WTC11 (cell line): ENCODE measurements at regions not wholly inside any gene's neighbourhood (a gene's known extent, or its start where the extent isn't known, plus 50 kb on each side); places are given as distances from the start of the nearest gene placed in this dataset.

Experiments
- ATAC-seq: fragments of 200-7000 bp; cut with Tn5 transposase; 2 replicates; pipeline ENCODE4 v1.10.0; 2021; ENCODE audit warnings: mild to moderate bottlenecking, moderate library complexity
- CTCF ChIA-PET: fragments of 300-600 bp; sonication (Branson Sonifier 250); formaldehyde crosslinking; loops from one replicate; lab custom pipeline; 2021; ENCODE audit warnings: antibody characterized with exemption; lab: Charles Lee
- POLR2A ChIA-PET: fragments of 350-600 bp; sonication (Branson Sonifier 250); formaldehyde crosslinking; loops from one replicate; lab custom pipeline; 2021; ENCODE audit warnings: antibody characterized with exemption; lab: Charles Lee
- DNase-seq: peaks from one replicate; pipeline ENCODE4 v3.0.0; 2021; ENCODE audit warnings: low spot score
- H3K27ac Mint-ChIP-seq: 2 replicates; pipeline ENCODE4 v1.8.0; 2021; ENCODE audit warnings: mixed read lengths
- H3K27me3 Mint-ChIP-seq: 2 replicates; pipeline ENCODE4 v1.8.0; 2021; ENCODE audit warnings: low read depth, mild to moderate bottlenecking, moderate library complexity, mixed read lengths
- H3K36me3 Mint-ChIP-seq: 2 replicates; pipeline ENCODE4 v1.8.0; 2021; ENCODE audit warnings: mixed read lengths
- H3K4me1 Mint-ChIP-seq: 2 replicates; pipeline ENCODE4 v1.8.0; 2022; ENCODE audit warnings: mixed read lengths
- H3K4me3 Mint-ChIP-seq: 2 replicates; pipeline ENCODE4 v1.8.0; 2021; ENCODE audit warnings: mild to moderate bottlenecking, moderate library complexity, mixed read lengths
- H3K9me3 Mint-ChIP-seq: 2 replicates; pipeline ENCODE4 v1.8.0; 2021; ENCODE audit warnings: mixed read lengths
- ATF1 ChIP-seq: sonication (generic); formaldehyde crosslinking; IDR thresholded peaks from 2 replicates; pipeline ENCODE4 v1.8.1; 2023; ENCODE audit warnings: mild to moderate bottlenecking, moderate library complexity, missing genetic modification reagents
- GRHL2 ChIP-seq: fragments of 250-450 bp; sonication (Bioruptor Pico); IDR thresholded peaks from 2 replicates; pipeline ENCODE4 v1.8.0; 2022; ENCODE audit warnings: mild to moderate bottlenecking, moderate library complexity; ENCODE audit not compliant: insufficient replicate concordance, severe bottlenecking
- JUN ChIP-seq: sonication (generic); formaldehyde crosslinking; IDR thresholded peaks from 2 replicates; pipeline ENCODE4 v1.8.0; 2023; ENCODE audit warnings: mild to moderate bottlenecking, missing genetic modification reagents
- NR2C2 ChIP-seq: sonication (generic); formaldehyde crosslinking; IDR thresholded peaks from 2 replicates; pipeline ENCODE4 v1.8.0; 2022; ENCODE audit warnings: mild to moderate bottlenecking, missing genetic modification reagents
- PRRX2 ChIP-seq: fragments of 250-450 bp; sonication (Bioruptor Pico); IDR thresholded peaks from 2 replicates; pipeline ENCODE4 v1.8.0; 2021; ENCODE audit warnings: mild to moderate bottlenecking
- TEAD4 ChIP-seq: sonication (generic); formaldehyde crosslinking; IDR thresholded peaks from 2 replicates; pipeline ENCODE4 v1.8.0; 2022; ENCODE audit warnings: mild to moderate bottlenecking, missing genetic modification reagents
- ZNF232 ChIP-seq: sonication (generic); formaldehyde crosslinking; IDR thresholded peaks from 2 replicates; pipeline ENCODE4 v1.8.0; 2022; ENCODE audit warnings: mild to moderate bottlenecking, missing genetic modification reagents
- ZNF671 ChIP-seq: fragments of 250-450 bp; sonication (Bioruptor Pico); IDR thresholded peaks from 2 replicates; pipeline ENCODE4 v1.8.0; 2021; ENCODE audit warnings: mild to moderate bottlenecking
- TF ChIP-seq, protein P1 (sequence below): fragments of 250-450 bp; sonication (Bioruptor Pico); IDR thresholded peaks from 2 replicates; pipeline ENCODE4 v1.9.0; 2021; ENCODE audit warnings: mild to moderate bottlenecking, borderline replicate concordance
- TF ChIP-seq, protein P2 (sequence below): fragments of 250-450 bp; sonication (Bioruptor Pico); IDR thresholded peaks from 2 replicates; pipeline ENCODE4 v1.9.0; 2021; ENCODE audit warnings: mild to moderate bottlenecking
- TF ChIP-seq, protein P3 (sequence below): sonication (generic); formaldehyde crosslinking; IDR thresholded peaks from 2 replicates; pipeline ENCODE4 v1.8.0; 2023; ENCODE audit warnings: mild to moderate bottlenecking, missing genetic modification reagents
- TF ChIP-seq, protein P4 (sequence below): sonication (generic); formaldehyde crosslinking; IDR thresholded peaks from 2 replicates; pipeline ENCODE4 v1.8.0; 2022; ENCODE audit warnings: mild to moderate bottlenecking, missing genetic modification reagents
- TF ChIP-seq, protein P5 (sequence below): fragments of 250-450 bp; sonication (Bioruptor Pico); IDR thresholded peaks from 2 replicates; pipeline ENCODE4 v1.8.0; 2021; ENCODE audit warnings: mild to moderate bottlenecking
- TF ChIP-seq, protein P6 (sequence below): sonication (generic); formaldehyde crosslinking; conservative IDR thresholded peaks from 2 replicates; pipeline ENCODE4 v1.8.1; 2022; ENCODE audit warnings: mild to moderate bottlenecking, missing genetic modification reagents

DNA sequence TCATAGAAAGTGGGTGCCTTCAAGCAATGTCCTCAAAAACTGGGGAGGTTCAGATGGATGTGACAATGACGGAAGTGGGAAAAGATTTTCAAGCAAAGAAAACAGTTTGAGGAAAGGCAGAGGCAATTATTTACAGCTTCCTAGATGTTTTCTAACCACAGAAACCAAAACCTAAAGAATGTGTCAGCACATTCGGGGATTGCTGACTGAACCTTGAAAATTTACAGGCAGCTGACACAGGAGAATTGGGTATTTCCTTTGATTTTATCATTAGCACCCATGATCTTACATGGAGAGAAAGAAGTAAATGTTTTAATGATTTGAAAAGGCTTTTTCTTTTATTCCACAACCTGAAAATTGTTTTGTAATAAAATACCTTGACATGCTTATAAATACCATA lies 369.0 kb downstream of the ACTL7B start (continued):
- TF ChIP-seq, protein P1, sequence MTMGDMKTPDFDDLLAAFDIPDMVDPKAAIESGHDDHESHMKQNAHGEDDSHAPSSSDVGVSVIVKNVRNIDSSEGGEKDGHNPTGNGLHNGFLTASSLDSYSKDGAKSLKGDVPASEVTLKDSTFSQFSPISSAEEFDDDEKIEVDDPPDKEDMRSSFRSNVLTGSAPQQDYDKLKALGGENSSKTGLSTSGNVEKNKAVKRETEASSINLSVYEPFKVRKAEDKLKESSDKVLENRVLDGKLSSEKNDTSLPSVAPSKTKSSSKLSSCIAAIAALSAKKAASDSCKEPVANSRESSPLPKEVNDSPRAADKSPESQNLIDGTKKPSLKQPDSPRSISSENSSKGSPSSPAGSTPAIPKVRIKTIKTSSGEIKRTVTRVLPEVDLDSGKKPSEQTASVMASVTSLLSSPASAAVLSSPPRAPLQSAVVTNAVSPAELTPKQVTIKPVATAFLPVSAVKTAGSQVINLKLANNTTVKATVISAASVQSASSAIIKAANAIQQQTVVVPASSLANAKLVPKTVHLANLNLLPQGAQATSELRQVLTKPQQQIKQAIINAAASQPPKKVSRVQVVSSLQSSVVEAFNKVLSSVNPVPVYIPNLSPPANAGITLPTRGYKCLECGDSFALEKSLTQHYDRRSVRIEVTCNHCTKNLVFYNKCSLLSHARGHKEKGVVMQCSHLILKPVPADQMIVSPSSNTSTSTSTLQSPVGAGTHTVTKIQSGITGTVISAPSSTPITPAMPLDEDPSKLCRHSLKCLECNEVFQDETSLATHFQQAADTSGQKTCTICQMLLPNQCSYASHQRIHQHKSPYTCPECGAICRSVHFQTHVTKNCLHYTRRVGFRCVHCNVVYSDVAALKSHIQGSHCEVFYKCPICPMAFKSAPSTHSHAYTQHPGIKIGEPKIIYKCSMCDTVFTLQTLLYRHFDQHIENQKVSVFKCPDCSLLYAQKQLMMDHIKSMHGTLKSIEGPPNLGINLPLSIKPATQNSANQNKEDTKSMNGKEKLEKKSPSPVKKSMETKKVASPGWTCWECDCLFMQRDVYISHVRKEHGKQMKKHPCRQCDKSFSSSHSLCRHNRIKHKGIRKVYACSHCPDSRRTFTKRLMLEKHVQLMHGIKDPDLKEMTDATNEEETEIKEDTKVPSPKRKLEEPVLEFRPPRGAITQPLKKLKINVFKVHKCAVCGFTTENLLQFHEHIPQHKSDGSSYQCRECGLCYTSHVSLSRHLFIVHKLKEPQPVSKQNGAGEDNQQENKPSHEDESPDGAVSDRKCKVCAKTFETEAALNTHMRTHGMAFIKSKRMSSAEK (CRISPR knock-in tag), result no peak
- TF ChIP-seq GRHL2 (CRISPR knock-in tag) (no peak), JUN (no peak)
- TF ChIP-seq, protein P2, sequence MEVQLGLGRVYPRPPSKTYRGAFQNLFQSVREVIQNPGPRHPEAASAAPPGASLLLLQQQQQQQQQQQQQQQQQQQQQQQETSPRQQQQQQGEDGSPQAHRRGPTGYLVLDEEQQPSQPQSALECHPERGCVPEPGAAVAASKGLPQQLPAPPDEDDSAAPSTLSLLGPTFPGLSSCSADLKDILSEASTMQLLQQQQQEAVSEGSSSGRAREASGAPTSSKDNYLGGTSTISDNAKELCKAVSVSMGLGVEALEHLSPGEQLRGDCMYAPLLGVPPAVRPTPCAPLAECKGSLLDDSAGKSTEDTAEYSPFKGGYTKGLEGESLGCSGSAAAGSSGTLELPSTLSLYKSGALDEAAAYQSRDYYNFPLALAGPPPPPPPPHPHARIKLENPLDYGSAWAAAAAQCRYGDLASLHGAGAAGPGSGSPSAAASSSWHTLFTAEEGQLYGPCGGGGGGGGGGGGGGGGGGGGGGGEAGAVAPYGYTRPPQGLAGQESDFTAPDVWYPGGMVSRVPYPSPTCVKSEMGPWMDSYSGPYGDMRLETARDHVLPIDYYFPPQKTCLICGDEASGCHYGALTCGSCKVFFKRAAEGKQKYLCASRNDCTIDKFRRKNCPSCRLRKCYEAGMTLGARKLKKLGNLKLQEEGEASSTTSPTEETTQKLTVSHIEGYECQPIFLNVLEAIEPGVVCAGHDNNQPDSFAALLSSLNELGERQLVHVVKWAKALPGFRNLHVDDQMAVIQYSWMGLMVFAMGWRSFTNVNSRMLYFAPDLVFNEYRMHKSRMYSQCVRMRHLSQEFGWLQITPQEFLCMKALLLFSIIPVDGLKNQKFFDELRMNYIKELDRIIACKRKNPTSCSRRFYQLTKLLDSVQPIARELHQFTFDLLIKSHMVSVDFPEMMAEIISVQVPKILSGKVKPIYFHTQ (CRISPR knock-in tag), result no peak
- TF ChIP-seq, protein P3, sequence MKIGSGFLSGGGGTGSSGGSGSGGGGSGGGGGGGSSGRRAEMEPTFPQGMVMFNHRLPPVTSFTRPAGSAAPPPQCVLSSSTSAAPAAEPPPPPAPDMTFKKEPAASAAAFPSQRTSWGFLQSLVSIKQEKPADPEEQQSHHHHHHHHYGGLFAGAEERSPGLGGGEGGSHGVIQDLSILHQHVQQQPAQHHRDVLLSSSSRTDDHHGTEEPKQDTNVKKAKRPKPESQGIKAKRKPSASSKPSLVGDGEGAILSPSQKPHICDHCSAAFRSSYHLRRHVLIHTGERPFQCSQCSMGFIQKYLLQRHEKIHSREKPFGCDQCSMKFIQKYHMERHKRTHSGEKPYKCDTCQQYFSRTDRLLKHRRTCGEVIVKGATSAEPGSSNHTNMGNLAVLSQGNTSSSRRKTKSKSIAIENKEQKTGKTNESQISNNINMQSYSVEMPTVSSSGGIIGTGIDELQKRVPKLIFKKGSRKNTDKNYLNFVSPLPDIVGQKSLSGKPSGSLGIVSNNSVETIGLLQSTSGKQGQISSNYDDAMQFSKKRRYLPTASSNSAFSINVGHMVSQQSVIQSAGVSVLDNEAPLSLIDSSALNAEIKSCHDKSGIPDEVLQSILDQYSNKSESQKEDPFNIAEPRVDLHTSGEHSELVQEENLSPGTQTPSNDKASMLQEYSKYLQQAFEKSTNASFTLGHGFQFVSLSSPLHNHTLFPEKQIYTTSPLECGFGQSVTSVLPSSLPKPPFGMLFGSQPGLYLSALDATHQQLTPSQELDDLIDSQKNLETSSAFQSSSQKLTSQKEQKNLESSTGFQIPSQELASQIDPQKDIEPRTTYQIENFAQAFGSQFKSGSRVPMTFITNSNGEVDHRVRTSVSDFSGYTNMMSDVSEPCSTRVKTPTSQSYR (CRISPR knock-in tag), result no peak
- TF ChIP-seq, all 79 proteins: peak for 0

DNA sequence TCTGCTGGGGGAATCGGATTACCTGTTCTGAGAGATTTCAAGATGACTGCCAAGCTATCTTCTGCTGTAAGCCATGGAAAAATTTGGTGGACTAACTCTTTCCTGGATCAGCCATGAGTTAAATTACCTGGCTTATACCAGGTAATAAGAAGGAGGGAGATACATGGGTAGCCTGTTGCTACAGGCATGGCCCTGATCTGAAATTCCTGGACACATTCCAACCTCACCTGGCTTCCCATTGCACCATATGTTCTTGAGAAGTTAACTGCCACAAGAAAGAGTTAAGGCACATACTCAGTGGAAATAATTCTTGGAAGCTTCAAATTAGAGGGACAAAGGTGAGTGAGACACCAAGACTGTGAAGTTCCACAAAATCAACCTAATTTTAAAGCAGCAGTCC lies 371.3 kb downstream of the ACTL7B start:
- Mint-ChIP-seq H3K9me3 (peaks cover 10% of the 10 kb centered on the region; the same call in 1 of the 2 replicates), H3K36me3 (no peaks in the 10 kb centered on the region), H3K27me3 (no peaks in the 10 kb centered on the region; the same call in 1 of the 2 replicates), H3K4me1 (peaks cover 6% of the 10 kb centered on the region; the same call in 1 of the 2 replicates), H3K27ac (no peak overlapping the region), H3K4me3 (no peak overlapping the region)
- DNase-seq (no peak), ATAC-seq (no peak)
- ChIA-PET CTCF (interaction anchor here (1.1 kb wide), 1 partner anchor 202 kb away, joined by 3 read pairs; no protein-coding TSS in a partner anchor), POLR2A (no interaction called here)
- TF ChIP-seq ATF1 (CRISPR knock-in tag) (no peak), NR2C2 (CRISPR knock-in tag) (no peak), ZNF671 (CRISPR knock-in tag) (no peak), TEAD4 (CRISPR knock-in tag) (no peak), PRRX2 (no peak), ZNF232 (no peak)
- TF ChIP-seq, protein P4, sequence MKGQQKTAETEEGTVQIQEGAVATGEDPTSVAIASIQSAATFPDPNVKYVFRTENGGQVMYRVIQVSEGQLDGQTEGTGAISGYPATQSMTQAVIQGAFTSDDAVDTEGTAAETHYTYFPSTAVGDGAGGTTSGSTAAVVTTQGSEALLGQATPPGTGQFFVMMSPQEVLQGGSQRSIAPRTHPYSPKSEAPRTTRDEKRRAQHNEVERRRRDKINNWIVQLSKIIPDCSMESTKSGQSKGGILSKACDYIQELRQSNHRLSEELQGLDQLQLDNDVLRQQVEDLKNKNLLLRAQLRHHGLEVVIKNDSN (CRISPR knock-in tag), result no peak
- TF ChIP-seq, protein P5, sequence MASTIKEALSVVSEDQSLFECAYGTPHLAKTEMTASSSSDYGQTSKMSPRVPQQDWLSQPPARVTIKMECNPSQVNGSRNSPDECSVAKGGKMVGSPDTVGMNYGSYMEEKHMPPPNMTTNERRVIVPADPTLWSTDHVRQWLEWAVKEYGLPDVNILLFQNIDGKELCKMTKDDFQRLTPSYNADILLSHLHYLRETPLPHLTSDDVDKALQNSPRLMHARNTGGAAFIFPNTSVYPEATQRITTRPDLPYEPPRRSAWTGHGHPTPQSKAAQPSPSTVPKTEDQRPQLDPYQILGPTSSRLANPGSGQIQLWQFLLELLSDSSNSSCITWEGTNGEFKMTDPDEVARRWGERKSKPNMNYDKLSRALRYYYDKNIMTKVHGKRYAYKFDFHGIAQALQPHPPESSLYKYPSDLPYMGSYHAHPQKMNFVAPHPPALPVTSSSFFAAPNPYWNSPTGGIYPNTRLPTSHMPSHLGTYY, result no peak
- TF ChIP-seq, protein P6, sequence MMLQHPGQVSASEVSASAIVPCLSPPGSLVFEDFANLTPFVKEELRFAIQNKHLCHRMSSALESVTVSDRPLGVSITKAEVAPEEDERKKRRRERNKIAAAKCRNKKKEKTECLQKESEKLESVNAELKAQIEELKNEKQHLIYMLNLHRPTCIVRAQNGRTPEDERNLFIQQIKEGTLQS (CRISPR knock-in tag), result no peak
- TF ChIP-seq, protein P1 (CRISPR knock-in tag), result no peak
